SHP77 treated with DMSO at 0.1 percent for 48 hours (cell line): ENCODE measurements at regions not wholly inside any gene's neighbourhood (a gene's known extent, or its start where the extent isn't known, plus 50 kb on each side); places are given as distances from the start of the nearest gene placed in this dataset.

Experiments used
- DNase-seq: peaks from one replicate; lab custom pipeline; 2025; lab: John Stamatoyannopoulos, UW

DNA sequence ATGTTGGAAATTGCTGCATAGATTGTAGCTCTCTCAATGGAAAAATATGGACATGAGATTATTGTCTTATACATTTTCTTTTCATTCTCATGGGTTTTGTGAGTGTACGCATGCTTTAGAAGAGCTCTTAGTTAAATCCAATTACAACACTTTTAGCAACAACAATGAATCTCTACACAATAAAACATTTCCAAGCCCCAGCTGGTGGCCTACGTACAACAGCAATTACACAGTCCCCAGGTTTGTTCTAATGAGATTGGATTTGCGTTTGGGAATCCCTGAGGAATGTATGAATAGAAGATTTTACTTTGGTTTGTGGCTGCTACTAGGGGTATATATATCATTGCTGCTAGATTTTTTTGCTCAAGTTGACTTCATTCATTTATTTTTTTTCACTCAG is 98.6 kb downstream of the FHDC1 start:
- no peak for DNase-seq

DNA sequence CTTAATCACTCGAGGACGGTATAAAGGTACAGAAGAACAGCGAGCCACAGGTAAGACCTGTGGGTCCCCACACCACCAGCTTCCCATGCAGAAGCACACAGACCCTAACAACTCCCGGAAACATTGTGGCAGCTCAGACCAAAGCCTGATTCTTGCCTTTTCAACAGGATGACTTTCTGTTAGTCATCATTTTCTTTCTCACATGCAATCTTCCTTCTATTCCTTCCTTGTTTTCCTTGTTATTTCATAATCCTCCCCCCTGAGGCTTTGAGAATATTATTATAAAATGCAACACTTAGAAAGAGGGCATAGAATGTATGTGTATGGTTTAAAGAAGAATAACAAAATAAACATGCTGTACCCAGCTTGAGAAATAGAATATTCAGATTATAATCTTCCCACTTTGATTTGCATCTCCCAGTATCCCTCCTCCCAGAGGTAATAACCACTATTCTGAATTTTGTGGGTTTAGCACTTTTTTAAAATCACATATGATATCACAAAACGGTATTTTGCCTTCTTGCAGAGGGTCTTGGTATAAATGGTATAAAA is 100.9 kb downstream of the FHDC1 start:
- no peak for DNase-seq

DNA sequence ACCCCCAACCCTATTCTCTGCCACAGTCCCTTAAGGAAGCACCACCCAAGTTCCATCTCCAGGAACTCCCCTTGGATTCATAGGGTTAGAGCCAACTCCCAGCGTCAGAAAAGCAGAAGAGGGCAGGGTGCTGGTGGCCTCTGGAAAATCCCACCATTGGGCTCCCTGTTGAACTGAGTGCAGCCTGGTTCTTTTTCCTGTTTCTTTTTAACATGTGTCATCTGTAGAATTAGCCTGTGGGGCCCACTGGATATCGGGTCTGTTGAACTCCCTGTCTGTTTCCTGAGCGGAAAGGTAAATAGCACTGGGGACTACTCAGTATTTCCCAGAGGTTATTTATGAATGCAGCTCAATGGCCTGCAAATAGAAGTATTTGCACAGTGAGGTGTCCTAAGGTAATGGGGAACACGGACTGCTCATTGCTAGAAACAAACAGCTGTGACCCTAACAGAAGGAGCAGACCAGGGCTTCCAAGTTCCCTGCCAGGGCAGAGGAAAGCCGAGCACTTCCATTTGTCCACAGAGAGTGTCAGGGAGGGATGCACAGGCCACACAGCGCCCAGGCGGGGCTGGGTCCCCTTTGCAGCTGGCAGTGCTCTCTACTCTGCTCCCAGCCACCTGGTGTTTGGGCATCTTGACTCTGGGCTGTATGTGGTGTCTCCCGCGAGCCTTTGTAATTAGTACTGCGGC is 102.6 kb downstream of the FHDC1 start:
- peak; percentile 41 for DNase-seq

DNA sequence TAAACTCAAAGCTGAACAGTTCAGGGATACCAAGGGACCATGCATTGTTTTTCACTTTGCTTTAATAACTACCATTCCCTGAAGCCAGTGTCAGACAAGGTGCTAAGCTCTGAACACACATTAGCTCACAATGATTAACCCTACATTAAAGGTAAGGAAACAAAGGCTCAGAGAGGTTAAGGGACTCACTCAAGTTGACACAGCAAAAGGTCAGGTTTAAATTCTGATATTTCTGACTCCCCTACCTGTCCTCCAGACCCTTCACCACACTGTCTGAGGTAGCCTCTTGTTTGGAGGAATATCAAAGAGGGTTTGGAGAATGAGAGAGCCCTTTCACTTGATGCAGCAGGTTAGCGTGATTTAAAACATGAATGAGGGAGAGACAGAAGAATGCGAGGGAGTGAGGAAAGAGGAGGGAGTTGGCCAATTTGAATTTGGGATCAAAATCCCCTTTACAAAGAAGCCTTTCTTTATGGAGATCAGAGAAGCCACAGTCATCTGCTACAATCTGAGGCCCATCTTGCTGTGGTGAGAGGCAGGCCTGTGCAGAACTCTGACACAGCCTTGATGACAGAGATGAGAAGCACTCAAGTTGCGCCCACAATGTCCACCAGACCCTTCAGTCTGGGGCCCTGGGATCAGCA is 103.5 kb downstream of the FHDC1 start:
- no peak for DNase-seq

DNA sequence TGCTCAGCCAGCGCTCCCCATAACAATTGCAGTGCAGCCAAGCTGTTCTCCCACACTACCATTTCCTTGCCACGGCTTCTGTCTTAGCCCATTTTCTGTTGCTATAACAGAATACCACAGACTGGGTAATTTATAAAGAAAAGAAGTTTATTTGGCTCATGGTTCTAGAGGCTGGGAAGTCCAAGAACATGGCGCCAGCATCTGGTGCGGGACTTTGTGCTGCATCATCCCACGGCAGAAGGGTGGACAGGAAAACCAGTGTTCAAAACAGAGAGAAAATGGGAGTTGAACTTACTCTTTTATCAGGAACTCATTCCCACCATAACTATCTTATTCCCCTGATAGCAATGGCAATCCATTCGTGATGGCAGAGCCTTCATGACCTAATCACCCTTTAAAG is 104.6 kb downstream of the FHDC1 start:
- DNase-seq, result no peak

DNA sequence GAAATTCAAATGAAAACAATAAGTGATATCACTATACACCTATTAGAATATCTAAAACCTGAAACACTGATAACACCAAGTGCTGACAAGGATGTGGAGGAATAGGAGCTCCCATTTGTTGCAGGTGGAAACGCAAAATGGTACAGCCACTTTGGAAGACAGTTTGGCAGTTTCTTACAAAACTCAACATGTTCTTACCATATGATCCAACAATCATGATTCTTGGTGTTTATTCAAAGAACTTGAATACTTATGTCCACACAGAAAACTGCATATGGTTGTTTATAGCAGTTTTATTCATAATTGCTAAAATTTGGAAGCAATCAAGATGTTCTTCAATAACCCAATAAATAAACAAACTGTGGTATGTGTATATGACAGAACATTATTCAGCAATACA is 107.9 kb downstream of the FHDC1 start:
- DNase-seq, result no peak

DNA sequence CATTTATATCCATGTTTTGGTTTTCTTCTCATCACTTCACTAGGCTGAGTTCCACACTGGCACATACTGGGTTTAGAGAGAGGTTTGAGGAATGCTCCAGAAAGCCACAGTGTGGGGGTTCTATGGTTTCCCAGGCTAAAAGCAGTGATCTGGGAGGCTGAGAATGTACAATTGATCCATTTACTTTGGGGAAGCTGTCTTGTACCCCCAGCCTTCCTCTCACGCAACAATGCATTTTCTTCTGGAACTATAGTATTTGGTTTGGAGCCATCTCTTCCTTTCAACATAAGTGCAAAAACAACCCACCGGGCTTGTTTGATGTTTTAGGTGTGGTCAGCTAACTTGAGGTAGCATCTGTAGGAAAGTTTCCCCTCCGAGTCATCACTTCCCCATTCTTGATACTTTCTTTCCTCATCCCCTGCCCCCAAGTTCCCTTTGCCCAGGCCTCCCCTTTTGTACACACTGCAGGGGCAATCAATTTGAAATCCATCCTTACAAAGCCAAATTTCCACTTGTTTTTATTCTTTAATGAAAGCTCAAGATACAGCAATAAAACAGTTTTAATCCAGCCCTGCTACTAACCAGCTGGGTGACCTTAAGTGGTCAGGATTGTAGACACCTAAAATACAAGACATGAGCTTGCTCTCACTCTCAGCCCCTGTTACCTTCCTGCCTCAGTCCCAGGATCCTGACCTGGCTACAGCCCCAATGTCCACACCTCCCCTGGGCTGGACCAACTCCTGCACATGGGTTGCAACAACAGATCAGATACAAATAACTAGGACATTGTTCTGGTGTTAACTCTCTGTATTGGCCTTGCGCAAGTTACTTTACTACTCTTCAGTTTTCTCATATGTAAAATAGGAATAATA is 109.2 kb downstream of the FHDC1 start:
- no peak for DNase-seq

DNA sequence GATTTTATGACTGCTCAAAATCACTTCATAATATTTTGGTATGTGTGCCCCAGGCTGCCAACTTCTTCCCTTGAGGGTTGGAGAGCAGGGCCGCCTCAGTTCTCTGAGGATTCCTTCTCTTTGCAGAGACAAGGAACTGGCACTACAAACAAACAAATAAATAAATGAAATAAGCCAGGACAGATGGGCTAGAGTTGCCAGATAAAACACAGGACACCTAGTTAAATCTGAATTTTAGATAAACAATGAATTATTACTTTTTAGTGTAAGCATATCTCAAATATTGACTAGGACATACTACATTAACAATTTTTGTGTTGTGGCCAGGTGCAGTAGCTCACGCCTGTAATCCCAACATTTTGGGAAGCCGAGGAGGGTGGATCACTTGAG is 122.5 kb downstream of the FHDC1 start:
- no peak for DNase-seq

DNA sequence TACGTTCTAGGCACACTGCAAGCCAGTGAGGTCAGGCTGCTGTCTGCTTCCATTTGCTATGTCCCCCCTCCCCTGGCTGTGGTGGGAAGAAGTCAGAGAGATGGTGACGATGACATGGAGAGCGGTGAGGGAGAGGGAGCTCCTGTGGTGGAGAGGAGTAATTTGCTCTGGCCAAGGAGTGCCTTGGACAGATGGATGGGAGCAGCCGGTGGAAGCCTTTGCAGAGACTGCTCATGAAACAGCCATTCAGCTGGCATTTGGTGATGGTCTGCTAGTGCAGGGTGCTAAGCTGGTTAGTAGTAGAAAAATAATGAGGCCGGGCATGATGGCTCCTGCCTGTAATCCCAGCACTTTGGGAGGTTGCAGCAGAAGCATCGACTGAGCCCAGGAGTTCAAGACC is 124.1 kb downstream of the FHDC1 start:
- DNase-seq, result no peak

DNA sequence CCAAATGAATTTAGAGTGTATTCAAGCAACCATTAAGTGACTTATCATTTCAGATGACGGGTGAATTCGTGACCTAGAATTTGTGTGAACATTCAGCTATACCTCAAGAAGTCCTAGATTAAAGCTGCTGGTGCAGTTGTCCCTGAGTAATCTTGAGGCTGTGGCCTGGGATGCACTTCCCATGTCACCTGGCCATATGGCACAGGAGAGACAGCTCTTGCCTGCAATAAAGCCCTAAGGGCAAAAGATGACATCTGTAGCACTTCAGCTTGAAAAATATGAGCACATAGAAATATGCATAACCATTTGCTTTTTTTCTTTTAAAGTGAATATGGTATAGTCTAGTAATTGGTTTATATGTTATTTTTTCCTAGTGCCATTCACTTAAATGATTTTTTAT is 125.8 kb downstream of the FHDC1 start:
- DNase-seq, result no peak

DNA sequence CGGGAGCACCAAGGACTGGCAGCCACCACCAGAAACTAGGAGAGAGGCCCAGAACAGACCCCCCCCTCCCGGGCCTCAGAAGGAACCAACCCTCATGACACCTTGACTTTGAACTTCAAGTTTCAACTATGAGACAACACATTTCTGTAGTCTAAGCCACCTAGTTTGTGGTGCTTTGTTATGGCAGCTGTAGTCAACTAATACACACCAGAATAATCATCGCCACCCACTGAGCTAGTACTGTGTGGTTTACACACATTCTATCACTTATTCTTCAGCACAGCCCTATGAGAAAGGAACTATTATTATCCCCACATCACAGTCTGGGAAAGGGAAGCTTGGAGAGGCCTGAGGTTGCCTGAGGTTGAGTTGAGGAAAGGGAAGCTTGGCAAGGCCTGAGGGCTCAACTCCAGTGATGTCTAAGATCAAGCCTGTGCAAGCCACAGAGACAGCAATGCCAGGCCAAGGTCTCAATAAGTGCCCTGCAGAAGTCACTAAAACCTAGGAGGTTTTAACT is 126.6 kb downstream of the FHDC1 start:
- no peak for DNase-seq

DNA sequence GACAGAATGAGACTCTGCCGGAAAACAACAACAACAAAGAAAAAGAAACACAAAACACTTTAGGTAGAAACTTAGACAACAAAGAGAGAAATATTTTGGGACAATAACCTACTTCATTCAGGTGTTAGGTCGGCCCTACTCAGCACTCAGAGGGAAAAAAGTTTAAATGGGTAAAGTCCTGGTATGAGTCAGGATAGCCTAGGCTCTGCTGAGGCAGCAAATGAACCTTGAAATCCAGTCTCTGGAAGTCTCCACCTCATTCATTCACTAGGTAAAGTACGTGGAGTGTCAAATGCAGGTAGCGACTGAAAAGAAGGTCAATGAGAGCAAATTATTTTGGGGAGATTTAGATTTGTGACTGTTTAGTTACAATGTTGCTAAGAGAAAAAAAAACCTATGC is 127.4 kb downstream of the FHDC1 start:
- DNase-seq, result no peak

DNA sequence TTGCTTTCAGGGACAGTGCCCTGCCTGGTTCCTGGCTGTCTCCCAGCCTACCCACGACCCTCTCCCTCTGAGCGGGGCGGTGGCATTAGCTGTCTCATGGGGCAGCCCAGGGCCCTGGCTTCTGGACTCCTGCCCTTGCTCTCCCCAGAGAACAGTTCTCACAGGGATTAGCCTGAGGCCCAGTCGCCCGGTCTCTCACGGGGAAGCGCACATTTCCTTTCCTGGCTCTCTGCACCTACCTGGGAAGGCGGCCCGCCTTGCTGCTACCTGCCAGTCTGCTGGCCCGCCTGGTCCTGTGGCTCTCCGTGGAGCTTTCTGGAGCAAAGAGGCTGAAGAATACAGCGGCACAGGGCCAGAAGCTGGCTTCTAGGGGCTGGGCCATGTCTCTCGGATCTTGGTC is 128.4 kb downstream of the FHDC1 start:
- no peak for DNase-seq

DNA sequence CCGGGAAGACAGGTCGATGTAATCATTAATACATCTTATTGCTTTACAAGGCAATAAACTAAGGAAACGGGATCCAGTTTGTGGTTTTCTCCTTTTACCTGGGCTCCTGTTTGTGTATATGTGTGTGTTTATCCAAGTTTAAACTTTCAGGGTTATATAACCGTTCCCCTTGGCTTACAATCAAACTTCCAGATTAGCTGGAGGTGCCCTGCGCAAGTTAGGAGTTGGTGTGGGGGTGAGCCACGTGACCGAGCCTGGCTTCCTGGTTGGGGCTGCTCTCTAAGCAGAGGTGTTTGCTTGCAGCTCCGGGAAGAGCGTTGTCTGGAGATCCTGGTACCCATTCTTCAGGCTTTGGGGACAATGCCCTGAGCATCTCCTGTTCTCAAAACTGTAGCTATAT is 129.2 kb downstream of the FHDC1 start:
- no peak for DNase-seq

DNA sequence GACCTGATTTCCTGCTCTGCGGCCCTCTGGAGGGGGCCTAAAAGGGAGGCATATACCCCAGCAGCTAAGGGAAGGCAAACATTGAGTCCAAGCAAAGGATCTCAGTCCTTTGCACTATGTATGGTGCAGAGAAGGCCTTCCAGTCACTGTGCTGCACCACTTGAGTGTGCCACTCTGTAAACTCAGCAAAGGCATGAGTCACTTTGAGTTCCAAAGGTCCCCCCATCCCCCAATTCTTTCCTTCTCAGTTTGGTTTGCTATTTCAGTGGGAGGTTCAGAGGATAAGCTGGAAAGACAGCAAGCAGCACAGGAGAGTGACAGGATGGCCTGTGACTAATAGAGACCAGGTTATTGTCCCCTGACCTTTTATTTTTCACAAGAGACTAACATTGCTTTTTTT is 131.3 kb downstream of the FHDC1 start:
- no peak for DNase-seq

DNA sequence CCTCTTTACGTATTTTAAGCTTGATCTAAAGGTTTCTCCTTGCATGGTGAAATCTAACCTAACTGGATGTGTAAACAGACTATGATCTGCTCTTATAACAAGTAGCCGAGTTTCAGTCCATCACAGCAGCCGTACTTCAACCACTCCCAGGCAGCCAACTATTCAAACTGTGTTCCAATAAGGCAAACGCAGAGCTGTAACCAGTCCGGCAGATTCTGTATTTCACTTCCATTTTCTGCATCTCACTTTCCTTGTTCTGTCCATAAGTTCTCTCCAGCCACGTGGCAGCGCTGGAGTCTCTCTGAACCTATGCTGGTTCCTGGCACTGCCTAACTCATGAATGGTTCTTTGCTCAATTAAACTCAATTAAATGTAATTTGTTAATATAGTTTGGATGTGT is 132.6 kb downstream of the FHDC1 start:
- DNase-seq, result no peak

DNA sequence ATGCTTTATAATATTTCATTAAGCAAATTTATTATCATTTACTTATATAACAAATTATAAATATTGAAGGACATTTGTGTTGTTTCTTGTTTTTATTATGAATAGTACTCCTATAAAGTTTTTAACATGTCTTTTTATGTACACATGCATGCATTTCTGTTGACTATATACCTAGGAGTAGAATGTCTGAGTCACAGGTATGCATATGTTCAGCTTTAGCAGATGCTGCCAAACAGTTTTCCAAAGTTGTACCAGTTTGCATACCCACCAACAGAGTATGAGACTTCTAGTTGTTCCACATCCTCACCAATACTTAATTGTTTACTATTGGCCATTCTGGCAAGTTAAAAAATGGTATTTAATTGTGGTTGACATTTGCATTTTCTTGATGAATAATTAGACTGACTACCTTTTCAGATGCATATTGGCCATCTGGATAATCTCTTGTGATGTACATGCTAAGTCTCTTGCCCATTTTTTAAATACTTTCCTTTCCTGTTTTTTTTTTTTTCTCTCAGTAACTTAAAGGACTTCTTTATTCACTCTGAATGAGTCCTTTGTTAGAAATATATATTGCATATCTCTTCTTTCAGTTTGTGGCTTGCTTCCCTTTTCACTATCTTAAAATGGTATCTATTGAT is 132.2 kb upstream of the TRIM2 start:
- DNase-seq, result no peak

DNA sequence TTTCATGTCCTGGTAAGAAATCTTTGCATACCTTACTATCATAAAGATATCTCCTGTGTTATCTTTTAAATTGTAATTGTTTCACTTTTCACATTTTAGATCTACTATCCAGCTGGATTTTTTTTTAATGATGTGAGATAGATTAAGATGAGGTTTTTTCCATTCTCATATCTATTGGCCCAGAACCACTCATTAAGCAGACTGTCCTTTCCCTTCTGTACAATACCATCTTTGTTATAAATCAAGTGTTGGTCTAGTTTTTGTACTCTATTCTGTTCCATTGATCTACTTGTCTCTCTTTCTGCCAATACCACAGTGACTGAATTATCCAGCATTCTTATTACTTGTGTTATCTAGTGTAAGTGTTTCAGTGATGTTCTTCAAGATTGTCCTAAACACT is 131.6 kb upstream of the TRIM2 start:
- DNase-seq, result no peak

DNA sequence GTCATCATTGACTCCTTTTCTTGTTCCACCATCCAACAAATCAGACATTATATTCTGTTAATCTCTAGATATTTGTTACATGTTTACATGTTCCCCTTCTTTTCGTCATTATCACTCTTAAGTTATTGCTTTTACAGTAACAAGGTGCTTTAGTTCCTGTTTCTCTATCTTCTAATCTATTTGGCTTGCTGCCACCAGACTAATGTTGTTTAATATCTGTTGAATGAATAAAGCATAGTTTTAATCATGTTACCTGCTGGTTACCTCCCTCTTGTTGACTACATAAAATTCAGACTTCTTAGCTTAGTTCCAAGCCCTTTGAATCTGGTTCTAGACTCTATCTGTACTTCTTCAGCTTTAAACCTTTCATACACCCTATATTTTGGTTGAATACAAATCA is 129.8 kb upstream of the TRIM2 start:
- no peak for DNase-seq

DNA sequence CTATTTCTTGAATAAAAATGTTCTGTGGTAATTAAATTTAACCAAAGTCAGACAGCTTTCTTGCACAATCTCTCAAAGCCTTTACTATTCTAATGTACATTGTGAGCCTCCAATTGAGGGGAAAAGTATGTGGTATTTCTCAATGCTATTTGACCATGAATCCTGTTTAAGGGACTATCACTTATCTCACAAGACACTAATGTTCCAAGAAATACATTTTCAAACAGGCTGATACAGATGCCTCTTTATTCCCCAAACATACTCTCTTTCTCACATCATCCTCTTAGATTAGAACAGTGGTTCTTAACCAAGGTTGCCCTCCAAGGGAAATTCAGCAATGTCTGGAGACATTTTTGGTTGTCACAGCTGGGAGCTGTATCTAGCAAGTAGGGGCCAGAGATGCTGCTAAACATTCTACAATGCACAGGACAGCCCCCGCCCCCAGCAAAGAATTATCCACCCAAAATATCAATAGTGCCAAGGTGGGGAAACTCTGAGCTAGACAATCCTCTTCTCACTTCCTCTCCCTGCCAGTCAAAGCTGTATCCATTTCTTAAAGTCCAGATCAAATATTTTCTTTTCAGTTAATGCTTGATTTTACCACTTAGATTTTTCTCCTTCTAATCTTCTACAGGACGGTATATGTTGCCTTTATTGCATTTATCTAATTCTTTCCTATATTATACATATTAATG is 129.2 kb upstream of the TRIM2 start:
- no peak for DNase-seq

DNA sequence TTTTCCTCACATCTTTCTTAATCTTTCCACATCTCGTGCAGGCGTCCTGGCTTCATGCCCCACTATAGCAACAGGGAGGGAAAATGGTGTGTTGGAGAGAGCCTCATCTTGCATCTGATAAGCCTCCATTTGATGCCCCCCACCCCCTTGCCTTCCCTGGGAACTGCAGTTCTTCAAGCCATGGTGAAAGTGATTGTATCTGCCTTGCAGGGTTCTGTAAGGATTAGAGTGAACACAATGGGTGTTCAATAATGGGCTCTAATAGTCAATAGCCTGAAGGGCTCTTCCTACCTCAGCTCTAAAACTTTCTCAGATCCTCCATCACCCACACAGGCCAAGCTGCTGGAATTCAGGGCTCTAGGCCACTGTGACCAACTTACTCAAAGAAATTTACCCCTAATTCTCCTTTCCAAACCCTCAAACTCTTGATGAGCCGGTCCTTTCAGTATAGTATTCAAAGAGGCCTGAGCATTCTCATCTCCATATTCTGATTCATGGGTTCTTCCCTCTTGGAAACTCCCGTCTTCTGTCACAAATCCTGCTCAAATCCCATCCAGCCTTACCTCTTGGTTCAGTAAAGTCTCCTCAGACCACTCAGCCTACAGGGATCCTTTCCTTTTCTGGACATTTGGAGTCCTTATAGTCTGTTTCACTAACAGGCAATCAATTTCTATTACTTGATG is 128.3 kb upstream of the TRIM2 start:
- DNase-seq, result no peak
